Transverse colon (tissue), 4 donors: ENCODE measurements at regions not wholly inside any gene's neighbourhood (a gene's known extent, or its start where the extent isn't known, plus 50 kb on each side); places are given as distances from the start of the nearest gene placed in this dataset.

Experiments used
- DNase-seq: peaks from one replicate; pipeline ENCODE4 v3.0.0-alpha.2; 2019
- H3K27ac ChIP-seq, 4 donors: fragments of 200-600 bp; sonication (generic); 2 replicates each; pipeline ENCODE4 v1.5.1; 2016 to 2018; ENCODE audit warnings: inconsistent platforms in 4 of 4
- H3K27me3 ChIP-seq: fragments of 200-600 bp; sonication (generic); 2 replicates; pipeline ENCODE4 v1.5.1; 2017; ENCODE audit warnings: inconsistent platforms
- H3K36me3 ChIP-seq, 4 donors: fragments of 200-600 bp; sonication (generic); 2 replicates each; pipeline ENCODE4 v1.5.1; 2017 to 2019; ENCODE audit warnings: inconsistent platforms in 4 of 4
- H3K4me1 ChIP-seq, 4 donors: fragments of 200-600 bp; sonication (generic); 2 replicates each; pipeline ENCODE4 v1.5.1; 2017 to 2020; ENCODE audit warnings: inconsistent platforms in 4 of 4
- H3K4me3 ChIP-seq, 4 donors: fragments of 200-600 bp; sonication (generic); 1 replicate in 1 of 4; 2 replicates in 3 of 4; pipeline versions ENCODE4 v1.5.1 to v1.6.1; 2017 to 2019; ENCODE audit warnings: inconsistent platforms in 4 of 4
- H3K9me3 ChIP-seq, 2 donors: fragments of 200-600 bp; sonication (generic); 2 replicates each; pipeline ENCODE4 v1.5.1; 2017 to 2019; ENCODE audit warnings: inconsistent platforms in 2 of 2
- EP300 ChIP-seq: sonication (generic); formaldehyde crosslinking; IDR thresholded peaks from one replicate; pipeline ENCODE4 v1.6.1; 2017; ENCODE audit warnings: antibody characterized with exemption, low read depth
- POLR2A ChIP-seq: fragments of 450-650 bp; IDR thresholded peaks from one replicate; pipeline ENCODE4 v1.6.1; 2016; ENCODE audit warnings: antibody characterized with exemption, mild to moderate bottlenecking, moderate library complexity
- POLR2AphosphoS5 ChIP-seq, 3 donors: sonication (generic); formaldehyde crosslinking; IDR thresholded peaks; one replicate each; pipeline ENCODE4 v1.6.1; 2016; ENCODE audit warnings: antibody characterized with exemption in 3 of 3
- WGBS, 2 donors: methylation state at CpG; one replicate each; pipeline ENCODE4 v1.1.5; 2018; ENCODE audit warnings: low coverage in 1 of 2; 5-methylcytosine and 5-hydroxymethylcytosine counted together
- in situ Hi-C, 4 donors: fragments of 200-750 bp; cut with MboI; loops; one replicate each; pipeline versions ENCODE4 v1.15.0 to v1.15.1; 2017; ENCODE audit warnings: low sequenced_read_pairs in 3 of 4, low pct_ligation_motif_present in 1 of 4, low pct_unique_long_range_greater_than_20kb in 1 of 4
- intact Hi-C: fragments of 100-400 bp; cut with DNase I; formaldehyde crosslinking; loops from one replicate; pipeline ENCODE4 v1.15.1; 2023; ENCODE audit warnings: low total_unique reads
- TF ChIP-seq, protein P1 (sequence below), 5 experiments: fragments of 200-600 bp in 3 of 5; fragments of 450-650 bp in 2 of 5; sonication (generic) in 3 of 5; IDR thresholded peaks; 1 replicate in 2 of 5; 2 replicates in 3 of 5; pipeline ENCODE4 v1.5.1; 2016 to 2017; ENCODE audit warnings: antibody characterized with exemption in 5 of 5, inconsistent platforms in 3 of 5, mild to moderate bottlenecking in 2 of 5, moderate library complexity in 1 of 5

DNA sequence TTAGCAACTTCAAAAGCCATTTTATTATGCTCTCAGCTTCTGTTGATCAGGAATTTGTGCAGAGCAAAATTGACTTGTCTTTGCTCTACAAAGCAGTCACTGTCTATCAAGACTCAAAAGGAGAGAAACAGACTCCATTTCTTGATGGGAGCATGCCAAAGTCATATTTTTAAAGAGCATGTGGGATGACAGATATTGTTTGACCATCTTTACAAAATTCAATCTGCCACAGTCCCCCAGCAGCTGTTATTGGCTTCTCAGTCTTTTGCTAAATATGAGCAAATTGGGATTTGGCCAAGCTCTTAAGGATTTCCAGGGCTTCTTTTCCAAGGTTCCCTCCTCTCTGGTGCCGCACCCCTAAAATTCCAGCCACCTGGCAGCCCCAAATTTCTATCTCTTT is 67.9 kb downstream of the TEX51 start:
- Histone ChIP-seq H3K27ac (no peak overlapping the region), H3K4me1 (peaks cover 0 to 5% (median 0%) of the 10 kb centered on the region in 4 donors), H3K4me3 (no peak overlapping the region), H3K9me3 (no peaks in the 10 kb centered on the region), H3K27me3 (no peaks in the 10 kb centered on the region), H3K36me3 (no peaks in the 10 kb centered on the region)
- no peak for DNase-seq
- intact Hi-C loops (no loop called here), in situ Hi-C loops (no loop called here)
- TF ChIP-seq EP300, result no peak
- no peak for TF ChIP-seq POLR2AphosphoS5 (IDR thresholded peaks at IDR 0.05)
- TF ChIP-seq, protein P1, sequence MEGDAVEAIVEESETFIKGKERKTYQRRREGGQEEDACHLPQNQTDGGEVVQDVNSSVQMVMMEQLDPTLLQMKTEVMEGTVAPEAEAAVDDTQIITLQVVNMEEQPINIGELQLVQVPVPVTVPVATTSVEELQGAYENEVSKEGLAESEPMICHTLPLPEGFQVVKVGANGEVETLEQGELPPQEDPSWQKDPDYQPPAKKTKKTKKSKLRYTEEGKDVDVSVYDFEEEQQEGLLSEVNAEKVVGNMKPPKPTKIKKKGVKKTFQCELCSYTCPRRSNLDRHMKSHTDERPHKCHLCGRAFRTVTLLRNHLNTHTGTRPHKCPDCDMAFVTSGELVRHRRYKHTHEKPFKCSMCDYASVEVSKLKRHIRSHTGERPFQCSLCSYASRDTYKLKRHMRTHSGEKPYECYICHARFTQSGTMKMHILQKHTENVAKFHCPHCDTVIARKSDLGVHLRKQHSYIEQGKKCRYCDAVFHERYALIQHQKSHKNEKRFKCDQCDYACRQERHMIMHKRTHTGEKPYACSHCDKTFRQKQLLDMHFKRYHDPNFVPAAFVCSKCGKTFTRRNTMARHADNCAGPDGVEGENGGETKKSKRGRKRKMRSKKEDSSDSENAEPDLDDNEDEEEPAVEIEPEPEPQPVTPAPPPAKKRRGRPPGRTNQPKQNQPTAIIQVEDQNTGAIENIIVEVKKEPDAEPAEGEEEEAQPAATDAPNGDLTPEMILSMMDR (IDR thresholded peaks at IDR 0.05), result no peak
- no peak for TF ChIP-seq POLR2A
- 100% methylated on average over 1 of the region's 1 CpG for WGBS, 2 donors

DNA sequence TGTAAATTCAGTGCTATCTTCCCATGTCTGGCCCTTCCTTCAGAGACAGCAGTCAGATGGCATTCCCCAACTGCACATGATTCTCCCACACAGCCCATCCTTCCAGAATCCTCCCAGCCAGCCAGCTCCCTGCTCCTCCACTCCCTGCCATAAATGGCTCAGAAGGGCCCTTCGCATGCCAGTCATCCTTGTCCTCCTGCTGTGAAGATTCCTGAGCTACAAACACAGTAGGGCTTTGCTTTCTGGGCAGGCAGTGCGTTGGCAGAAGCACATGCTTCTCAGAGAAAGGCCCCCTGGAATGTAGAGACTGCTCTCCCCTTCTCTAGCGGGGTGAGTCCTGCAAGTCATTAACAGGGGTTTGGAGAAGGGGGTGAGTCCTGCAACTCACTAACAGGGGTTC is 71.9 kb downstream of the TEX51 start:
- no peaks in the 10 kb centered on the region for H3K9me3 ChIP-seq
- TF ChIP-seq POLR2AphosphoS5 (IDR thresholded peaks at IDR 0.05) (no peak), POLR2A (no peak), EP300 (no peak)
- TF ChIP-seq, protein P1 (IDR thresholded peaks at IDR 0.05), result no peak
- intact Hi-C loops, result no loop called here
- no peak overlapping the region for H3K4me3 ChIP-seq
- no peak for DNase-seq
- in situ Hi-C loops, result no loop called here
- peak overlapping the region in 3 of 4 donors; percentile 12 to 52 (median 36) for H3K27ac ChIP-seq
- WGBS, 2 donors, result 80% methylated on average over 2 of the region's 3 CpGs; no CpG with 5 or more reads in 1 of the 2 donors
- H3K36me3 ChIP-seq, result no peaks in the 10 kb centered on the region
- no peaks in the 10 kb centered on the region for H3K27me3 ChIP-seq
- peaks cover 3 to 13% (median 7%) of the 10 kb centered on the region in 4 donors for H3K4me1 ChIP-seq

DNA sequence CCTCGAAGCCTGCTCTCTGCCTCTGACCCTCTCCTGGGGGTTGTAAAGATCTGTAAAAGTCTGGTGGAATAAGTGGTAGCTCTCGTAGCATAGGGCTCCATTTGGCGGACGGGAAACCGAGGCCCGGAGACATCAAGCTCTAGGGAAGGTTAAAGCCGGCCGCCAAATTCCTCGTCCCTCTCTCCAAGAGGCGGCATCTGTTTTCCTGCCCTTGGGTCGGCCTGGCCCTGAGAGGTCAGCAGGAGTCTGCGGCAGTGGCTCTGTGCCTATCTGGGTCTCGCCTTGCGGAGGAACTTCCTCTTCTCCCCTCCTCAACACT is 72.4 kb downstream of the TEX51 start:
- TF ChIP-seq POLR2AphosphoS5 (IDR thresholded peaks at IDR 0.05), result peak in 1 of 3 donors; percentile 8
- TF ChIP-seq, protein P1 (IDR thresholded peaks at IDR 0.05), result no peak
- no peak for DNase-seq
- intact Hi-C loops, result no loop called here

DNA sequence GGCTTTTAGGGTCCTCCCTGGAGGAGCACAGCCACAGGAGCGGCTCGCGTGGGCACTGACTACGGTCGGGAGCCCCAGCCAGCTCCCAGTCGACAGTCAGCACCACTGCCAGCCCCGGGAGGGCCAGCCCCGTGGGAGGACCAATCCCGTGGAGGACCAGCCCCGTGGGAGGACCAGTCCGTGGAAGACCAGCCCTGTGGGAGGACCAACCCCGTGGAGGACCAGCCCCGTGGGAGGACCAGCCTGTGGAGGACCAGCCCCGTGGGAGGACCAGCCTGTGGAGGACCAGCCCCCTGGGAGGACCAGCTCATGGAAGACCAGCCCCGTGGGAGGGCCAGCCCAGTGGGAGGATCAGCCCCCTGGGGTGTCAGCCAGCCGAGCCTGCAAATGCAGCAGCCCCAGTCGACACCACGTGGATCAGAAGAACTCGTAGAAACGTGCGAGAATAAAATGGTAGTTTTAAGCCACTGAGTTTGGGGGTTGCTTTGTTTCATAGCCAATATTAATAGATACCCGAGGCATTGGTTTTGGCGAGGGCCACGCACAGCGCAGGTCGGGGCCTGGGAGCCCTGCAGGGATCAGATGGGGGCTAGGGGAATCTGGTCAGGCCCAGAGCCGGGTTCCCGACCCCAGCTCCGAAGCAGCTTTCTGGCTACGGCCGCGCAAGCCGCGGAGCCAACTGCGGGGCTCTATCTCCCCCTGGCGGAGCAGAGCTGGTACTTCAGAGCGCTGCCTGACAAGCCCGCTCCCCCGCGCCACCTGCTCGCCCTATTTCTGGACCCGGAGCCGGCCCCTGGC is 73.0 kb downstream of the TEX51 start:
- H3K27ac ChIP-seq, result peak overlapping the region in 3 of 4 donors; percentile 56 to 65 (median 57)
- peaks cover 3 to 13% (median 7%) of the 10 kb centered on the region in 4 donors for H3K4me1 ChIP-seq
- peak; percentile 78 for DNase-seq
- no peaks in the 10 kb centered on the region for H3K9me3 ChIP-seq
- no peaks in the 10 kb centered on the region for H3K36me3 ChIP-seq
- in situ Hi-C loops, result no loop called here
- H3K4me3 ChIP-seq, result peak overlapping the region; percentile 10 to 59 (median 34)
- intact Hi-C loops, result no loop called here
- TF ChIP-seq POLR2AphosphoS5 (IDR thresholded peaks at IDR 0.05) (no peak), POLR2A (no peak), EP300 (no peak)
- TF ChIP-seq, protein P1 (IDR thresholded peaks at IDR 0.05), result peak; percentile 87 to 97 (median 96)
- WGBS, 2 donors, result 2% methylated on average over 25 of the region's 43 CpGs; no CpG with 5 or more reads in 1 of the 2 donors
- no peaks in the 10 kb centered on the region for H3K27me3 ChIP-seq

More for the DNA sequence above, 72.4 kb downstream of the TEX51 start:
- peak overlapping the region in 3 of 4 donors; percentile 12 to 52 (median 36) for H3K27ac ChIP-seq
- no peaks in the 10 kb centered on the region for H3K27me3 ChIP-seq
- no peaks in the 10 kb centered on the region for H3K9me3 ChIP-seq
- H3K4me1 ChIP-seq, result peaks cover 3 to 13% (median 7%) of the 10 kb centered on the region in 4 donors
- WGBS, 2 donors, result 82% methylated on average over 14 of the region's 14 CpGs; no CpG with 5 or more reads in 1 of the 2 donors
- H3K4me3 ChIP-seq, result no peak overlapping the region
- in situ Hi-C loops, result no loop called here
- H3K36me3 ChIP-seq, result no peaks in the 10 kb centered on the region
